ENCODE measurements at regions not wholly inside any gene's neighbourhood (a gene's known extent, or its start where the extent isn't known, plus 50 kb on each side); places are given as distances from the start of the nearest gene placed in this dataset.
A peak's percentile ranks its signal among the peaks of the same experiment; 100 is the strongest.

DNA sequence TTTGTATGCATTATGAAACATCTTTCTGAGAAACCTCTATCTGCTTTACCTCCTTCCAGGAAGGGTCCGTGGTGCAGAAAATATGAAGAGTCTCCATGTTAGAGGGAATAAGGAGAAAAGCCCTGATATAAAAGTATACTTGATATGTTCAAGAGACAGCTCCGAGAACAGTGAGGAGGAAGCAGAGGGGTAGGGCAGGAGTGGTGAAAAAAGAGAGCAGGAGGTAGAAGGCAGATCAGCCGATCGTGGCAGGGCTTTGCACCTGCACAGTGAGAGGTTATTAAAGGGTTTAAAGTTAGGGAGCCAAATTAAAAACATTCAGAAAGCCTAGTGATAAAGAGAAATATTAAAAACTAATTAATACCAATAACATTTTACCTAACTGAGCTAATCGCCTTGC is 419.7 kb downstream of the FAT4 start:
- H3K4me3 ChIP-seq (ENCODE audit: low read depth, poor library complexity, severe bottlenecking) = no peak overlapping the region
- 90 to 92% methylated on average over 5 of the region's 5 CpGs for WGBS, 2 donors
- no peak for DNase-seq (ENCODE audit: low spot score in 2 of 2)
- no peak for TF ChIP-seq CTCF (IDR thresholded peaks at IDR 0.05)
- TF ChIP-seq POLR2A (IDR thresholded peaks at IDR 0.05) = no peak
- intact Hi-C loops (cut with DNase I; ENCODE audit: low total_unique reads) = no loop called here

- DNase-seq (ENCODE audit: low spot score in 2 of 2) = peak in 1 of 2 donors; percentile 18
- TF ChIP-seq POLR2A (IDR thresholded peaks at IDR 0.05) = no peak
- no peak for TF ChIP-seq CTCF (IDR thresholded peaks at IDR 0.05)
- no peak overlapping the region for H3K4me3 ChIP-seq (ENCODE audit: low read depth, poor library complexity, severe bottlenecking)
- intact Hi-C loops (cut with DNase I; ENCODE audit: low total_unique reads) = no loop called here
- WGBS, 2 donors = 26 to 43% methylated on average over 4 of the region's 4 CpGs
These were observed 420.3 kb downstream of the FAT4 start for GRCh38 chr4:125735102-125735501.

- 78 to 92% methylated on average over 1 of the region's 1 CpG for WGBS, 2 donors
These were observed 421.3 kb downstream of the FAT4 start for GRCh38 chr4:125736057-125736456.

GRCh38 chr4:125739760-125740159 is 425.0 kb downstream of the FAT4 start:
- no peak overlapping the region for H3K4me3 ChIP-seq (ENCODE audit: low read depth, poor library complexity, severe bottlenecking)
- no peak for TF ChIP-seq POLR2A (IDR thresholded peaks at IDR 0.05)
- TF ChIP-seq CTCF (IDR thresholded peaks at IDR 0.05) = no peak
- no peak for DNase-seq (ENCODE audit: low spot score in 2 of 2)
- 60 to 70% methylated on average over 2 of the region's 2 CpGs for WGBS, 2 donors
- intact Hi-C loops (cut with DNase I; ENCODE audit: low total_unique reads) = no loop called here

More at GRCh38 chr4:125736057-125736456, 421.3 kb downstream of the FAT4 start:
- no peak for TF ChIP-seq CTCF (IDR thresholded peaks at IDR 0.05)
- TF ChIP-seq POLR2A (IDR thresholded peaks at IDR 0.05) = no peak
- no peak overlapping the region for H3K4me3 ChIP-seq (ENCODE audit: low read depth, poor library complexity, severe bottlenecking)
- intact Hi-C loops (cut with DNase I; ENCODE audit: low total_unique reads) = no loop called here
- no peak for DNase-seq (ENCODE audit: low spot score in 2 of 2)

- no peak for TF ChIP-seq POLR2A (IDR thresholded peaks at IDR 0.05)
- TF ChIP-seq CTCF (IDR thresholded peaks at IDR 0.05) = no peak
- intact Hi-C loops (cut with DNase I; ENCODE audit: low total_unique reads) = no loop called here
- H3K4me3 ChIP-seq (ENCODE audit: low read depth, poor library complexity, severe bottlenecking) = no peak overlapping the region
- 78 to 79% methylated on average over 8 of the region's 8 CpGs for WGBS, 2 donors
- no peak for DNase-seq (ENCODE audit: low spot score in 2 of 2)
These were observed 427.2 kb downstream of the FAT4 start for GRCh38 chr4:125741825-125742452.

GRCh38 chr4:125744891-125745364 is 430.2 kb downstream of the FAT4 start:
- no peak overlapping the region for H3K4me3 ChIP-seq (ENCODE audit: low read depth, poor library complexity, severe bottlenecking)
- TF ChIP-seq CTCF (IDR thresholded peaks at IDR 0.05) (no peak), POLR2A (IDR thresholded peaks at IDR 0.05) (no peak)
- intact Hi-C loops (cut with DNase I; ENCODE audit: low total_unique reads) = no loop called here
- whole genome bisulfite sequencing, 2 donors = 91 to 92% methylated on average over 8 to 11 of the region's 23 CpGs
- DNase-seq (ENCODE audit: low spot score in 2 of 2) = peak in 1 of 2 donors; percentile 67

Measured in lower leg skin (tissue), 4 donors.